ENCODE measurements at regions not wholly inside any gene's neighbourhood (a gene's known extent, or its start where the extent isn't known, plus 50 kb on each side); places are given as distances from the start of the nearest gene placed in this dataset.

- DNase-seq: no peak
Observed at GRCh38 chr9:38224941-38225340, 155.9 kb upstream of the SHB start.

GRCh38 chr9:38216572-38216971 is 147.5 kb upstream of the SHB start:
- DNase-seq: no peak

GRCh38 chr9:38215465-38215864 is 146.4 kb upstream of the SHB start:
- DNase-seq: no peak

GRCh38 chr9:38214432-38214831 is 145.4 kb upstream of the SHB start:
- DNase-seq: no peak

GRCh38 chr9:38213631-38214299 is 144.7 kb upstream of the SHB start:
- no peak for DNase-seq

GRCh38 chr9:38212016-38212415 is 143.0 kb upstream of the SHB start:
- no peak for DNase-seq

- DNase-seq: peak; percentile 84
Observed at GRCh38 chr9:38211002-38211401, 142.0 kb upstream of the SHB start.

GRCh38 chr9:38208206-38208901 is 139.3 kb upstream of the SHB start:
- no peak for DNase-seq

- DNase-seq: no peak
Observed at GRCh38 chr9:38207247-38207778, 138.3 kb upstream of the SHB start.

GRCh38 chr9:38205279-38205678 is 136.3 kb upstream of the SHB start:
- DNase-seq: no peak

- no peak for DNase-seq
Observed at GRCh38 chr9:38202336-38202938, 133.4 kb upstream of the SHB start.

- DNase-seq: no peak
Observed at GRCh38 chr9:38201844-38202243, 132.8 kb upstream of the SHB start.

- DNase-seq: peak; percentile 22
Observed at GRCh38 chr9:38200431-38200830, 131.4 kb upstream of the SHB start.

- no peak for DNase-seq
Observed at GRCh38 chr9:38198140-38198539, 129.1 kb upstream of the SHB start.

- DNase-seq: no peak
Observed at GRCh38 chr9:38196714-38197113, 127.7 kb upstream of the SHB start.

- no peak for DNase-seq
Observed at GRCh38 chr9:38195737-38196161, 126.7 kb upstream of the SHB start.

GRCh38 chr9:38194870-38195269 is 125.8 kb upstream of the SHB start:
- DNase-seq: no peak

GRCh38 chr9:38192731-38193265 is 123.8 kb upstream of the SHB start:
- no peak for DNase-seq

- no peak for DNase-seq
Observed at GRCh38 chr9:38186404-38187115, 117.5 kb upstream of the SHB start.

GRCh38 chr9:38185647-38186403 is 116.8 kb upstream of the SHB start:
- no peak for DNase-seq

- peak; percentile 23 for DNase-seq
Observed at GRCh38 chr9:38183994-38184568, 115.1 kb upstream of the SHB start.

GRCh38 chr9:38182321-38182720 is 113.3 kb upstream of the SHB start:
- DNase-seq: peak; percentile 75
